ENCODE measurements at regions not wholly inside any gene's neighbourhood (a gene's known extent, or its start where the extent isn't known, plus 50 kb on each side); places are given as distances from the start of the nearest gene placed in this dataset.
"Not testable (repeated sequence)": the region's sequence is repeated elsewhere in the genome, so short reads cannot be mapped to it uniquely, and the experiment has no call there.

DNA sequence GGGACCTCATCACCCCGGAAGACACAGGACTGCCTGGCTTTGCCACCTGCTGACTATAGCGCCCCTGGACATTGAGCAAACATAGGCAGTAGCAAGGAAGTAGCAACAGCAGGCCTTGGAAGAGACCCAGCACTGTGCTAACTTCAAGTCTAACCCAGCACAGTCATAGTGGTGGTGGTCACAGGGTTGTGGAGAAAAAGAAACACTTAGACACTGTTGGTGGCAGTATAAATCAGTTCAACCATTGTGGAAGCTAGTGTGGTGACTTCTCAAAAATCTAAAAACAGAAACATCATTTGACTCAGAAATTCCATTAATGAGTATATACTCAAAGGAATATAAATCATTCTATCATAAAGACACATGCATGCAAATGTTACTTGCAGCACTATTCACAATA, 874.0 kb upstream of the EPHA5 start:
- no peak for DNase-seq

DNA sequence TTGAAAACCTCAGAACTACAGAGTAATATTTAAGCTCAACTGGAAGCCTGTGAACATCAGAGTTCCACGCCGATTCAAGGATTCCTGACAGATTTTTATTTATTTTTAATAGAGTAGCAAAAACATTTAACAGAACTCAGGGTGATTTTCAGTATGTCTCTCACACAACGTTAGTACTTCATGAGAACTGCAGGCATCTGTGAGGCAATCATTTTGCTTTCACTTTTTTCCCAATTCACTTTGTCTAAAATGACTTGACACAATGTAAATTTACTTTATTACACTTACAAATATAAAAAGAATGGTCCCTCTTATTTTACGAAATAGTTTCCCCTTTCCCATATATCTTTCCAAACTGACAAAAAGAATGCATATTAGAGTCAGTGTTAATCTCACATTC, 869.5 kb upstream of the EPHA5 start:
- DNase-seq = no peak

DNA sequence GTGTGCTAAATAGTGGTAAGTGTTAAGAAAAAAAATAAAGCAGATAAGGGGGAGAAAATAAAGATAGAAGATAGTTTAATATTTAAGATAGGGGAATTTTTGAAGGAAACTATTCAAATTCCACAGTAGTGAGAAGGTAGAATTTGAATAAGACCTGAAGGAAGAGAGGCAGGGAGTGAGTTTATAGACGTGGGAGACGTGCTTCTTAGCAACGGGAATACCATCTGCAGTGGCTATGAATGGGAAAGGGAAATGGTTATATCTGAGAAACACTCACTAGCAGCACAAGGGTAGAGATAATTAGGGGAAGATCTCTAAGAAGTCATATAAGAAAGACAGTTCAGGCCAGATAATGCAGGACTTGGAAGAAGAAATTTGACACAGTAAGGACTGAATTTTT, 854.5 kb upstream of the EPHA5 start:
- no peak for DNase-seq

DNA sequence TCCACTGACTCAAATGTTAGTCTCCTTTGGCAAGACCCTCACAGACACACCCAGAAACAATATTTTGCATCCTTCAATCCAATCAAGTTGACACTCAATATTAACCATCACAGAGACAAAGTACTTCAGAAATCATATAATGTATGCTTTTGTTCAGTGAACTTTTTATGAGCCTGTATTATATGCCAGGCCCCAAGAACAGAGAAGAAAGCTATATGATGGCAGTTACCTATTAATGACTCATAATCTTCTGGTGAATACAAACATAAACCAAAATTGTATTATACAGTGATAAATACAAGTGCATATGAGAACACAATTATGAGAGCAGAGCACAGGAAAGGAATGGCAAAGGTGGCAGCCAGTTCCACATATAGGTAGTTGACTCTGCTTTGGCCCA, 852.0 kb upstream of the EPHA5 start:
- no peak for DNase-seq

DNA sequence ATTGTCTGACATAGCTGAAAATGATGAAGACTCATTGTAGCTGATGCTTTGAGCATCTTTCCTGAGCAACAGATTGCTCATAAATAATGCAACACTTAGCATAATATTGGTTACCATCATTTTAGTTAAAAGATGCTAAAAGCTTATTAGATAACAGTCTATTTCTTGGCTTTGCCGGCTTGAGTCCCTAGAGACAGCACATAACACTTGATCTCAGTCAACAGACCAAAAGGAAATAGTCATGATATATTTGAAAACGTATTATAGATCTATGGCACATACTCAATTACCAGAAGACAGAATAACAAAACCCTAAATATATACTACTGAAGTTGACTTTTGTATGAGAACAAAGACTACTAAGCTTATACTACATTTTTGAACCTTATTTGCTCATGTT, 846.7 kb upstream of the EPHA5 start:
- no peak for DNase-seq

DNA sequence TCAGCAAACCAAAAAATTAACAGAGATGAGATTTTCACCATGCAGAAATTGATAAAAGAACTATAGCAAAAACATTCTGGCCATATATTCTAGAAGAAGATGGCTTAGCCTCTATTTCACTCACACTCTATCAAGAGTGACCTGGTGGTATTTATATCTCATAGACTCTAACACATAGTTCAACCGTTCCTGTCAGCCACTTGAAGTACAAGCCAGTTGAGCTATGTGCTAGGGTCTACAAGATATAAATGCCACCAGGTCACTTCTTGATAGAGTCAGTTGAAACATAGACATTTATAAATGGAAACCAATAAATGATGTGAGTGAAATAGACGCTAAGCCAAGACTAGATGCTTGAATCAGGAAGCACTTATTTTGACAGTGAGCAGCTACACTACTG, 836.7 kb upstream of the EPHA5 start:
- DNase-seq = no peak

DNA sequence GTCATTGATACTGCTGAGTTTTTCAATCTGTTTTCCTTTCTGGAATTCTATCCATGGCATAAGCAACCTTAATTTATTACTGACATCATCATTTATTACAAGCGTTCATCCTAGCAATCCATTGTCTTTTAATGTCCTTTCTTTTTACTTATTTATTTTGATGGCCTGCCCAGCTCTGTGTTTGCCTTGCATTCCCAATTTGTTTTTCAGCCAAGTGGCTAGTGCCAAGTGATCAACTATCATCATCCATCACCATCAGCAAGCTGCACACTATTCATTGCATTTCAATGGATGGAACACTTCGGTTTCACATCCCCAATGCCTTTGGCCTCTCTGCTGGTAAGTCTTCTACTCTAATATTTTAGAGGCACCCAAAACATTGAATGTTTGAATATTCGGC, 831.7 kb upstream of the EPHA5 start:
- no peak for DNase-seq

DNA sequence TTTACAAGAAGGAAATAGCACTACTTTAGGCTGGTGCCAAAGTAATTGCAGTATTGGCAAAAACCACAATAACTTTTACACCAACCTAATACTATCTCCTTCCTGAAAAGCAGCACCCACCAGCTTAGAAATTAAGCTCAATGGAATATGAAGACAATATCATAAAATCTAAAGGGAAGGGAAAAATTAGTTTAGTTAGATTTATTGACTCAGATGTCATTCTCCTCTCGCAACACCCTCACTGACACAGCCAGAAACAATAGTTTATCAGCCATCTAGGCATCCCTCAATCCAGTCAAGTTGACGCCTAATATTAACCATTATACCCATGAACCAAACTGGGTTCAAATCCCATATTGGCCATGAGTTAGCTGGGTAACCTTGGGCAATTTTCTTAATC, 820.4 kb upstream of the EPHA5 start:
- no peak for DNase-seq

DNA sequence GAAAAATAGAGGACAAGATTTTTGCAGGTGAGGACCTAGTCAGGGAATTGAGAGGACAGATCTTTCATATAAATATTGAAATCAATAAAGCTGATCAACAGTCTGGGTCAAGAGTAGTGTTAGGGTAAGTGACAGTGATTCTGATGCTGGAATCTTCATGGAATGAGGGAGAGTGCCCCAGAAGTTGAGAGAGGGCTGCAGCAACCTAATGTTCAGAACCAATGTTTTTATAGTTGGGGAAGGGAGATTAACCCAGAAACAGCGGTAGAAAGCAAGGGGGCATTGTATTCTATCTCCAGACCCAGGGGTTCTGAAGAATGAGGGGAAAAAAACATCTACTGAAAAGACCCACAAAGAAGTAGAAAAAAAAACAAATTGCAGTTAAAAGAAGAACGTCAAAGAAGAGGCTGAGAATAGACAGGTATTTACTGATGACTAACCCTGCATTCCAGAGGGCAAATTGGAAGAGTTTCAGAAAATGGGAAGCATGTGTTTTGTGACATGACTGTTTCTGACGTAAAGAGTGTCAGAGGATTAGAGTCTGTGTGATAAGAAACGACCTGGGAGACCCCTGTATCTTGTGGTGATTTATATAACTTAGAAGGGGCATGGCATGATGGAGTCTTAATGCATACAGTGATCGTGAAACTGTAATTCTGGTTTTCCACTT, 819.6 kb upstream of the EPHA5 start:
- no peak for DNase-seq

DNA sequence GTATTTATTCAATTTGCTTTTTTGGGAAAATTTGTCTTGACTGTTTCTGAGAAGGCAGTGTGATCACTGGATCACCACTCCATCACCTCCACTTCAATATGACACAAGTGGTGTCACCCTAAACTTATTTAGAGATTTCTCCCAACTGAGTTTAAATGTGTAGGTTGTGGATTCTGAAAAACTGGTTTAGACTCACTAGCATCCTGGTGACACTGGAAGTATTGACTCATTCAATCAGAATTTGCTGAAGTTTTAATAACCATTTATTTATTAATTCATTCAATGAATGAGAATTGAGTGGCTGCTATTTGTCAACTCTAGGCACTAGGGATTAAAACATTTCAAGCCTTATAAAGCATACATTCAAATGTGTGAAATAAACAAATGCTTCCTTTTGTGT, 819.1 kb upstream of the EPHA5 start:
- no peak for DNase-seq

DNA sequence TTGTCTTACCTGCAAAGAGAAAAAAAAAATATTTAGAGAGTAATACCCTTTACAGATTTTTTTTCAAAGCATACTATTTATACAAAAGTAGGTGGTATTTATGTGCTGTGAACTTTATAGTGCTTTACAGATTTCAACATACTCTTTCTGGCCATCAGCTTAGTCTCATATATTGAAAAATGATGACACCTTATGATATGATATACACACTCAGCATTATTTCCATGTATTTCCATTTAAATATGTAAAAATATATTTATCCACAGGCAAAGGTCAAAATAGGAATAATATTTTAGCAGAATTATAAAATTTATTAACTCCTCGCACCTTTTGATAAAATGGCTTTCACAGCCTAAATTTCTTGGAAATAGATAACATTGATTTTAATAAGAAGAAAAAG, 815.8 kb upstream of the EPHA5 start:
- no peak for DNase-seq

DNA sequence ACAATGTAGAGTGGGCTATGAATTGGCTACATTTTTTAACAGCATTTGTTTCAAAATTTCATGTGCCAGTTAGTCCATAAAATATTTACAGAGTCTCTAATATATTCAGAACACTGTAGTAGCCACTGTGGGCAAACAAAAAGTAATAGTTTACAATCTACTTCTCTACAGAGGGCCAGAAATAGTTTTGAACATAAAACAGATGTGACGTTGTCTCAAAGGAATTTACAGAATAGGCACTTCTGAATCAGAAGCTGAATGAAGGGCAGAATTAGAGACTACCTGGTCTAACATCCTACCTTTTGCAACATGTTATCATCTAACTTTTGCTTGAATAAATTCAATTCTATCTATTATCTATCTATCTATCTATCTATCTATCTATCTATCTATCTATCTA, 811.9 kb upstream of the EPHA5 start:
- no peak for DNase-seq

DNA sequence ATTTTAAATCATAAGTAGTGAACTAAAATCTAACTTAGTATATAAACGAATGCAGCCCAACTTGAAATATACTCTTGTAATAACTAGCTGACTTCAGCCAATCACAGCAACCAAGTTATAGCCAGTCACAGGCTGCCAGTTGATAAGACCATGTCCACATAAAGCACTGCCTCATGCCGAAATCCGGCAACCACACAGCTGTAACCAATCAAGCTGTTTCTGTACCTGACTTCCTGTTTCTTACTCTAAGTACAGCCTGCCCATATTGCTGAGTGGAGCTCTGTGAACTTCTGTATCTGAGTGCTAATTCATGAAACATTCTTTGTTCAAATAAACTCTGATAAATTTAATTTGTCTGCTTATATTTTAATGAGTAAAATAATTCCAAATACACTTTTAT, 805.3 kb upstream of the EPHA5 start:
- DNase-seq = no peak

DNA sequence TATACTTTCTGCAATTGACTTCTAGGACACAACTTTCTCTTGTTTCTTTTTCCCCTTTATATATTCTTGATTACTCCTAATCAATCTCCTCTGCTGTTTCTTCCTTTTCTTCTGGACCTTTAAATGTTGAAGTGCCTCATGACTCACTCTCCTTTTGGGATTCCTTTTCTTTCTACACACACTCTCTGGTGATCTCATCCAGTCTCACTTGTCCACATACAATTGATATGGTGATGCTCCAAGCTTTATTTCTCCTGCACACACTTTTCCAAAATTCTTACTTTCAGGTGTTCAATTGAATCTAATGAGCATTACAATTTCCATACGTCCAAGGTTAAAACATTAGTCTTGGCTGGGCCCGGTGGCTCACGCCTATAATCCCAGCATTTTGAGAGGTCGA, 794.8 kb upstream of the EPHA5 start:
- no peak for DNase-seq

DNA sequence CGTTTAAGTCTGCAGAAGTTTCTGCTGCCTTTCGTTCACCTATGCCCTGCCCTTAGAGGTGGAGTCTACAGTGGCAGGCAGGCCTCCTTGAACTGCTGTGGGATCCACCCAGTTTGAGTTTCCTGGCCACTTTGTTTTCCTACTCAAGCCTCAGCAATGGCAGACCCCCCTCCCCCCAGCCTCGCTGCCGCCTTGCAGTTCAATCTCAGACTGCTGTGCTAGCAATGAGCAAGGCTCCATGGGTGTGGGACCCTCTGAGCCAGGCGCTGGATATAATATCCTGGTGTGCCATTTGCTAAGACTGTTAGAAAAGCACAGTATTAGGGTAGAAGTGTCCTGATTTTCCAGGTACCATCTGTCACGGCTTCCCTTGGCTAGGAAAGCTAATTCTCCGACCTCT, 792.6 kb upstream of the EPHA5 start:
- DNase-seq = not testable (repeated sequence)

DNA sequence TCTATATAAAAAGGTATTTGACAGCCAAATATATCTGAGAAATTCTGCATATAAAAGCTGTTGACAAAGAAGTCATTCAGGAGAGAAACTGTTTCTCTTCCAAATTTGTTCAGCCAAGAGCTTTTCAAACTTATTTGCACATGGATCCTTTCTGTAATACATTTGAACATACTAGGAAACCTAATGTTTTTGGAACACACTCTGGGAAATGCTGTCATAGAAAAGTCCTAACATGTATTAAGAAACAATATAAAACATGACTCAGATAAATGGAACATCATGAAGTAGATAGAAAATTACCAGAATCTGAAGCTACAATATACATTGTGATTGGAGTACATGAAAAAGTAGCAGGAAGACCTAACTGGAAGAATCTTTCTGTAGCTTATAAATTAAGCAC, 781.5 kb upstream of the EPHA5 start:
- no peak for DNase-seq

DNA sequence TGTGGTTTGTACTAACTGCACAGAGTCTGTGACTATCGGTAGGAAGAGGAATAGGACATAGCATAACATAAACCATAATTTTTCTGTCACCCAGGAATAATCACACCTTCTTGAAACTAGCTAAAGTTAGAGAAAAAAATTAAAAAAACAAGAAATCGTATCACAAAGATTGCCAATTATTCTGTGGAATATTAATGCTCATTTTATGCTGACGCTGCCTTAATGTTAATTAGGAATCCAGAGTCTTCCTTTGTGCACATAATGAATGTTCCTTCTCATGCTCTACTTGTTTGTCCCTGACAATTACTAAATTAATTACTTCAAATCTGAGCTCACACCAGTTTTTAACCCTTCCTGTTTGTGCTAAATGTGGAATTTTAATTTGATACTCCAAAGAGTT, 772.7 kb upstream of the EPHA5 start:
- DNase-seq = no peak

DNA sequence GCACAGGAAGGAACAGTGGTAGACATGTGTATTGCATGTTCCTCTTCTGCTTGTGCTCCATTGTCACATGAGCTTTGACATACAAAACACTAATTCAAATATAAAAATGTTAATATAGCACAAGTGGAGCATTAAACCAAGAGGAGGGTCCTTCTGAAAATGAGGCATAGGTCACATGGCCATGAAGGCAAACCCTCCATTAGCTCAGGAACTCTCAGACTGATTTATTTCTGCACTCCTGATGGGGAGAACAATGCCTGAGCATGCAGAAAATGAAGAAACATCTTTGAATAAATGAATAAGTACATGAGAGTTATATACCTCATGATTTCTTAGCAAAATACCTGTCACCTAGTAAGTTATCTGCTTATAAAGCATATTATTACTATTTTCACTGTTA, 769.2 kb upstream of the EPHA5 start:
- DNase-seq = no peak

DNA sequence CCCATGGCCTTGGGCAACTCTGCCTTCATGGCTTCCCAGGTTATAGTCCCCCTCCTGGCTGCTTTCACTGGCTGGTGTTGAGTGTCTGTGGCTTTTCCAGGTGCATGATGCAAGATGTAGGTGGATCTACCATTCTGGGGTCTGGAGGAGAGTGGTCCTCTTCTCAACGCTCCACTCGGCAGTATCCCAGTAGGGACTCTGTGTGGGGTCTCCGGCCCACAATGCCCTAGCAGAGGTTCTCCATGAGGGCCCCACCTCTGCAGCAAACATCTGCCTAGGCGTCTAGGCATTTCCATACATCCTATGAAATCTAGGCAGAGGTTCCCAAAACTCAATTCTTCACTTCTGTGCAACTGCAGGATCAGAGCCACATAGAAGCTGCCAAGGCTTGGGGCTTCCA, 763.4 kb upstream of the EPHA5 start:
- DNase-seq = no peak

DNA sequence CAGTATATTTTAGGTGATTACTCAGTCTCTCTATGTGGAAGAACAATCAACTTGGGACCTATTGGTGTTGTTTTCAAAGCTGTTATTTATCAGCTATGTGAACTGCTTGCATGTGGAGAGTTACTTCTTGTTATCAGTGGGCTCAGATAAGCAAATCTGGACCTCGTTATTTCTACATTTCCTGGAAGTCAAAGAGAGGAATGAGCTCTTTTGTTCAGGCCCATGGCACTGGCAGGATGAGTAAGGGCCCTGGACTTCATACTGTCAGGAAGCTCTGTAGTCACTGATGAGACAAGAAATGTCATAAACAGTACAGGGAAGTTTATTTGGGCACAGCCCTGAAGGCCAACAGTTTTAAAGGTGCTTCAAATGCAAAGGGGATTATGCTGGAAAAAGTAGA, 760.6 kb upstream of the EPHA5 start:
- no peak for DNase-seq

DNA sequence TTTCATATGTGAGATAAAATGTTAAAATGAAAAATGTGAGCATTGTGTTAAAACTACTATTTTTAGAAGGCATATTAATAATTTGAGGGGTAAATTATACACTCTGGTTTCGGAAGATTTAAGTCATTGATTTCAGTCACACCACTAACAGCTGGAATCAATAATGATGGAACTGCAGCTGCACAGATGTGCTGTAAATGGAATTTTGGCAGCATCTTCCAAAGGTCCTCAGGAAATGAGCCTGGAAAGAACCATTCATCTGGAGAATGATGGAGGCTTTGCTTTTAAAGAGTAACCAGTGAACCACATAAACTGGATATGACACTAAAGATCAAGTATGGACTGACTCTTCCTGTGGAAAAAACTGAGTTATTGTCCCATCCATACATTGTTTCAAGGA, 759.0 kb upstream of the EPHA5 start:
- no peak for DNase-seq

DNA sequence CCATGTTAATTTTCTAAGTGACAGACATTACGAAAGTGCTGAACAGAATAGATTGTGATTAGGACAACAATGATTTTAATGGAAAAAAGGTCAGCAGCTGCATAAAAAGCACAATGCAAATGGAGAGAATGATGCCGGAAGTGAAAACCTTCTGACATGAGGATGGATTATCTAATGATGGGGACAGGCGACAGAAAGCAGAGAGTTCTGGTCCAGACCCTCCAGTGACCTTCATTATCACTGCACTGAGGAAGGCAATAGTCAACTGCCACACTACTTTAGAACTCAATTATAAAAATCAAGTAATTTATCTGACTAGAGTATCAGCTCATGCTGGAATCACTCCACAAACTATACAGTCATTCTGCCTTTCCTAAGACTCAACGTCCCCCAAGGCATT, 746.1 kb upstream of the EPHA5 start:
- DNase-seq = no peak

DNA sequence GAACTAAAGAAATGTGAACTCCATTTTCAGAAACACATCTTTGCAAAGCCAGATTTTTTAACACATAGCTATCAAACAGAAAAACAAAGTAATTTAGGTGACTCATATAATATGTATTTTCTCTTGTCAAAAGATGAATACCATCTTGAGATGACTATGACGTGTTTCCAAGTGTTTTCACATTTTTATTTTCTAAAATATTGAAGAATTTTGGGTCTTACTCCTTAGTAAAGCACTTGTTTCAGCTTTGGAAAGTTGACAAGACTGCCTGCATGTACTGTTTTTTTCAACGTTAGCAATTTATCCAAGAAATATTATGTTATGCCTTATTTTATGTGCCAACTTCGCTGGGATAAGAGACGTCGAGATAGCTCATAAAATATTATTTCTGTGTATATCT, 733.9 kb upstream of the EPHA5 start:
- no peak for DNase-seq

DNA sequence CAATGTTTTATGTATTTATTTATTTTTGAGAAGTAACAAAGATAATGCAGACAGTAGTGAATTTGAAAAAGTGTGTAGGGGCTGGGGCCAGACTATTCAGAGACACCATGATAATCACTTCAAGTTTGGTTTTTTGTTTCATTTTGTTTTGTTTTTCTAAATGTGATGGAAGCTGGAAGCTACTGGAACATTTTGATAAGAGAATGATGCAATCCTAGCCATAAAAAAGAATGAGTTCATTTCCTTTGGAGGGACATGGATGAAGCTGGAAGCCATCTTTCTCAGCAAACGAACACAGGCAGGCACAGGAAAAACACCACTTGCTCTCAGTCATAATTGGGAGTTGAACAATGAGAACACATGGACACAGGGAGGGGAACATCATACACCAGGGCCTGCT, 706.6 kb upstream of the EPHA5 start:
- no peak for DNase-seq

DNA sequence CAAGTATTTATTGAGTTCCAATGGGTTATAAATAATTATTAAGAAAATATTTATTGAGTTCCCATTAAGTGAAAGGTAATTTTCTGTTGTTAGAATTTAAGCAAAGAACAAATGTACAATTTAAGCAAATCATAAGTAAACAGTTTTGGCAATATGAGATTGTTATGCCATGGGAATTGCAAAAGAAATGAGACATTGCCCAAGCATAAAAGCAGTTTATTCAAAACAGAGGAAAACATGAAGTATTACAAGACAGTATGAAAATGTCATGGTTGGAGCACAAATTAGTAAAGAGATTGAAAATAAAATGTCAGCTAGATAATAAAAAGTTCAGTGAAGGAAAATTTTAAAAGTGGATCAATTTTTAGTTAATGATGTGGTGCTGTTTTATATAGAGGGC, 706.1 kb upstream of the EPHA5 start:
- DNase-seq = no peak

Measured in right kidney (tissue), 1 donor.